HG02938 (cell line): ENCODE measurements at regions not wholly inside any gene's neighbourhood (a gene's known extent, or its start where the extent isn't known, plus 50 kb on each side); places are given as distances from the start of the nearest gene placed in this dataset.
"Not testable (repeated sequence)": the region's sequence is repeated elsewhere in the genome, so short reads cannot be mapped to it uniquely, and the experiment has no call there.

ENCODE experiments used
- ATAC-seq: cut with Tn5 transposase; IDR thresholded peaks from one replicate; pipeline ENCODE4 v1.9.1; 2021; ENCODE audit warnings: mild to moderate bottlenecking, moderate library complexity; ENCODE audit not compliant: unreplicated experiment

GRCh38 chr2:59770651-59771050 lies 782.8 kb downstream of the BCL11A start:
- no peak for ATAC-seq

GRCh38 chr2:59761966-59762365 lies 791.5 kb downstream of the BCL11A start:
- ATAC-seq: no peak

- no peak for ATAC-seq
Measured at GRCh38 chr2:59756150-59756549, 797.3 kb downstream of the BCL11A start.

DNA sequence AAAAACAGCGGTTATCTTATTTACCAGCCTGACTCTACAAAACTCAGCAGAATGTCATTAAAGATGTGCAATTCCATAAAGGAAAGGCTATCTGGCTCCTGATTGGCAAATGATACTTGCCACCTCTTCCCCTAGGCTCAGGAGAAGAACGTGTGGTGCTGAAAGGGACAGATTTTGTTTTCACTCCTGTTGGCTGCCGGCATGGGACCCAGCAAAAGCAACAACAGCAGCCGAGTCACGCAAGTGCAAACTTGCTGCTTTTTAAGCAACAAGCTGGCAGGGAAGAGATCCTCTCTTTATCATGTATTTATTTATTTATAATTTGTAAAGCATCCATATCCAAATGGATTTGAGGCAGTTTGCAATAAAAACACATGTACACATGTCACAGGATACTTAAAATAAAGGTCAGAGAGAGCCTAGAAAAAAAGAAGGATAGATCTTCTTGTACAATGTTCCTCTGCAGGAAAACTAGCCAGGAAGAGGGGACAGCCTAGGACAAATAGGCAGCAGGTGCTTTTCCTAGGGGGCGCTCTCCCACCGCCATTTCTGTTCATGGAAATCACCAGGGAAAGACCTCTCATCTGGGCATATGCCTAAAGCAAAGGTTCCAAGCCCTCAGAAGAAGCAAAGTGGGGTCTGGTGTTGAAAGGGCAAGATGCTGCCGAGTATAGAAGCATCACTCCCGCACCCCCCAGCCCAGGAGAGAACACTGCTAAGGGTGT lies 799.3 kb downstream of the BCL11A start:
- no peak for ATAC-seq

GRCh38 chr2:59752512-59752911 lies 800.9 kb downstream of the BCL11A start:
- no peak for ATAC-seq

GRCh38 chr2:59752071-59752470 lies 801.4 kb downstream of the BCL11A start:
- no peak for ATAC-seq

DNA sequence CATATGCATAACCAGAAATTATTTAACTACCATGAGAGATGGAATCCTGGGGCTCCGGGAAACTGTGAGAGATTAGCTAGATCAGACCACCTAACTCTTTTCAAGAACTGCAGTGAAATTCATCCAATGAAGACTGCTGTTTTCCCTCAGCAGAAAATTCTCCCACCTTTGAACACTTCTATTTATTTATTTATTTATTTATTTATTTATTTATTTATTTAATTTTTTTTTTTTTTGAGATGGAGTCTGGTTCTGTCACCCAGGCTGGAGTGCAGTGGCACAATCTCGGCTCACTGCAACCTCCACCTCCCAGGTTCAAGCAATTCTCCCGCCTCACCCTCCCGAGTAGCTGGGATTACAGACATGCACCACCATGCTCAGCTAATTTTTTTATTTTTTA lies 802.2 kb downstream of the BCL11A start:
- not testable (repeated sequence) for ATAC-seq

GRCh38 chr2:59746291-59746690 lies 807.2 kb downstream of the BCL11A start:
- no peak for ATAC-seq

DNA sequence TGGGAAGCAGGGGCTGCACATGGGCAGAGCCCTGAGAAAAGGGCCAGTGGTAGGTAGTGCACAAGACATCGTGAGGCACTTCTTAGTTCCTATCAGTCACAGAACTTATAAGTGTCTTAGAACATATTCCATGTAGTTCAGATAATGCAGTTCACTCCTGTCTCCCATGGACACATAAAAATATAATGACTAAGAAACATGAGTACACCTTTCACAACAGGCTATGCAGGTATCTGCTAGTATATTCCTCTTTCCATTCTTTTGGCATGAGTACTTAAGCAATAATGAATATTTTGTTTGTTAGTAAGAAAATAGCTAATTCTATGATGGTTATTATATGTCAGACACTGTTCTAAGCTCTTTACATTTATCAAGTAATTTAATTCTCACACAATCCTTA lies 808.4 kb downstream of the BCL11A start:
- ATAC-seq: no peak

GRCh38 chr2:59744436-59744835 lies 809.0 kb downstream of the BCL11A start:
- no peak for ATAC-seq

DNA sequence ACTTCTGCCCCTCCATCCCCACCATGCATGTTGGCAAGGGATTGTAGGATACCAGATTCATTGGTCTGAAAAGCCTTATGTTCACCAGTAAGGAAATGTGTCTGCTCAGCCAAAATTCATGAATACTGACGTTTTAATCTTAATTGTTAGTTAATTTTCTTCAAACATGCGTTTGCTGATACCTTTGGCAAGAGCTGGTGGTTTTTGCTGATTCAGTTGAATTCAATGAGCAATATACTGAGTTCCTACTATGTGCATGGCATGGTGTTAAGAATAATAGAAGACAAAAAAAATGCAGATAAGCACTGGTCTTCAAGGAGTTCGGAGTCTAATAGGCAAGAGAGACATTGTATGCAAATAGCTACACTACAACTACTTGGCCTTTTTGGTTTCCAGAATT lies 811.6 kb downstream of the BCL11A start:
- no peak for ATAC-seq

DNA sequence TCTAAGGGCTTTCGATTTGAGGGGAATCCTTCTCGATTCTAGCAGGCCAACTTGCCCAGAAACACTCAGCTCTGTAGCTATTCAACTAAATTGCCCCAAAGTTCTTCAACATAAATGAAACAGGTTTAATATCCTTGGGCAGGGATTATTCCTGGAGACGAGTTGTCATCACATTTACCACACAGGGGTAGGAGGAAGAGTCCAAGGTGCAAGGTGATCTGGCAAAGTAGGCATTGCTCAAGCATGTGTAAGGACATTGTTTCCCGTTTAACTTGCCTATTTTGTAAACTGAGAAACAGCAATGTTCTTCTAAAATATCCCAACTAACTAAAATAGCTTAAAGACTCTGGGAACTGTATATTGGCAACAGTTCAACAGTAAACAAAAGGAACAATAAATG lies 814.3 kb downstream of the BCL11A start:
- ATAC-seq: no peak

- no peak for ATAC-seq
Measured at GRCh38 chr2:59737299-59737698, 816.2 kb downstream of the BCL11A start.

- no peak for ATAC-seq
Measured at GRCh38 chr2:59734743-59735142, 818.7 kb downstream of the BCL11A start.

GRCh38 chr2:59733970-59734369 lies 819.5 kb downstream of the BCL11A start:
- no peak for ATAC-seq

- ATAC-seq: no peak
Measured at GRCh38 chr2:59733567-59733930, 819.9 kb downstream of the BCL11A start.

DNA sequence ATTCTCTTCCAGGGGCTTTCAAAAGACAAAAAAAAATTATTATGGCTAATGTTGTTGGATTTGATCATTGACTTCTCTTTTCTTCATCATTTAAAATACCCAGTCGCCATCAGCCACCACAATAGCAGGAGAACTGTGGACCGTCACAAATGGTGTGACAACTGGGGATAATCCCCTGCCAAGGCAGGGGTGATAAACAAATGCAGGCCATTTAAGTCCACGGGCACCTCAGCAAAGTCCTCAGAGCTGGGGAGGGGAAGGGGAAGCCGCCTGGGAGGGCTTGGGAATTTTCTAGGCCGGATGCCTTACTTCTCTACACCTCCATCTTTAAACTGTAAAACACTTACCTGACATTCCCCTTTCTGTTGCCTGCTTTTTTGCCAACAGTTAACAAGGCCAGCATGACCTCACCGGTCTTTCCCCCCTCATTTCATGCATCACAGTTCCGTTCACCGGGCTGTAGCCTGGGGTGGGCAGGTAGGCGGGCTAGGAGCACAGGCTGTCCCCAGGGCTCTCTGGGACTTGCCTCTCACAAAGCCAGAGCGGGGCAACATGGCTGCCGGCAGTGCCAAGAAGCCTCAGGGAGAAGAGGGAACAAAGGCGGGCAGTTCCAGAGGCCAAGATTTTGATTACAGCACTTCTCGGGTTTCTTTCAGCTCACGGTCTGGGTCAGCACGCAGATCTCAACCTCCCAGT lies 820.4 kb downstream of the BCL11A start:
- no peak for ATAC-seq

GRCh38 chr2:59727121-59727590 lies 826.3 kb downstream of the BCL11A start:
- ATAC-seq: no peak

DNA sequence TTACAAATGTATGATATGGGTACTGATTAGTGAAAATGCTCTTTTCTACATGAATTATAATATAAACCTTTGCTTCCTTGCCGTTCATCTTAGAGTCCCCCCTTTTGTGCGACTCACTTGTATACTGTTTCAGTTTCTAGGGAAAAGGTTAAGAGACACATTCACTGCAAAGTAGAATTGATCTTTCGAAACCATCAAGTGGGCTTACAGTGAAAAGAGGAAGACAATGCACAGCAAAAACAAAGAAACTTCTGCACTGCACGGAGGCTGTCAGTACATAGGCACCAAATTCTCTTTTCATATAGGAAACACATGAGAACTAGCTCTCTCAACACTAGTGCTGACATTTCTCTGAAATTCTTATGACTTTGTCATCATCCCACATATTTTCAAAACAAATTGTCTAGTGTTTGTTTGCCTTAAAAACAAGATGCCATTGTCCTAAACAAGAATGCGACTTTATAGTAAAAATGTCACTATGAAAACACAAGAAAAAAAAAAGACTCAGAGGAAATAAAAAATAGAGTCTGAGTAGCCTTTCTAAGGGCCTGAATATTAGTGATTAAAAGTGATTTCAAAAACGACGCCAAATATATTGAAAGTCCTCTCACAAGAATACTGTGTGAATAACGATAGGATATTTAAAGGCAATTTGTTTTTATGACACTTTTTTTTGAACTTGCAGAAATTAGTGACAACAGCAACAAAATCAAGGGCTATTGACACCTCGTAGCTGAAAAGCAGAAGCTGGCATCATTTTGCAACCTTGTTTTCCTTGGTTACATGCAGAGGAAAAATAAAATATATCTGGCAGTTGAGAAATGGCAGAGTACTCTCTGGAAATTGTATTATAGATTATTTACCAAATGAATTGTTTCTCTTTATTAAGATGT lies 827.0 kb downstream of the BCL11A start:
- no peak for ATAC-seq

- ATAC-seq: no peak
Measured at GRCh38 chr2:59724746-59725145, 828.7 kb downstream of the BCL11A start.

- ATAC-seq: no peak
Measured at GRCh38 chr2:59720296-59720866, 833.1 kb downstream of the BCL11A start.
